GM21360 (cell line): ENCODE measurements at regions not wholly inside any gene's neighbourhood (a gene's known extent, or its start where the extent isn't known, plus 50 kb on each side); places are given as distances from the start of the nearest gene placed in this dataset.

ENCODE experiments used
- ATAC-seq: cut with Tn5 transposase; IDR thresholded peaks from one replicate; pipeline ENCODE4 v1.9.1; 2021; ENCODE audit warnings: mild to moderate bottlenecking, moderate library complexity; ENCODE audit not compliant: unreplicated experiment

DNA sequence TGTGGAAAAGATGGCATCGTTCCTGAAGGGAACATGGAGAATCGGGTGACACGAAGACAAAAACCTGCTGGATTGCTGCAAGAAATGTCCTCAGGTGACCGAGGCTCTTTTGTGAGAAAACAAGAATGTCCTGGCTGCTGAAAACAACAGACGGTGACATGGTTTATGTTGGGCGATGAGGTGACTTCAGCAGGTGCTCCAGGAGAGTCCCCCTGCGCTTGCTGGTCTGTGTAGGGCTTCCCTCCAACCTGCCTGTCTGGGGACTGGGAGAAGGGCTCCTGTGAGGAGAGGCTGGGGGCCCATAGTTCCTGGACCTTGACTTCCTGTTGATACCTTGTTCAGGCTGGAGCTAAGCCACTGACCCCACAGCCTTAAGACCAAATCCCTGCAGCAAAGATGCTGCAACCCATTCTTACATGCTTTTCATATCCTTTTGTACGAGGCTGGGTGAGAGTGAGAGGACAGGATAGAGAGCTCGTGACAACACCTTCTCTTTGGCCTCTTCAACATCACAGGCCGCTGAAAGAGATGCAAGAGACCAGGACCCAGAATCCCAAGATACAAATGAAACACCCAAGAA is 134.8 kb downstream of the CD83 start:
- no peak for ATAC-seq

- peak; percentile 84 for ATAC-seq
Measured at GRCh38 chr6:14254505-14254904, 136.9 kb downstream of the CD83 start.

DNA sequence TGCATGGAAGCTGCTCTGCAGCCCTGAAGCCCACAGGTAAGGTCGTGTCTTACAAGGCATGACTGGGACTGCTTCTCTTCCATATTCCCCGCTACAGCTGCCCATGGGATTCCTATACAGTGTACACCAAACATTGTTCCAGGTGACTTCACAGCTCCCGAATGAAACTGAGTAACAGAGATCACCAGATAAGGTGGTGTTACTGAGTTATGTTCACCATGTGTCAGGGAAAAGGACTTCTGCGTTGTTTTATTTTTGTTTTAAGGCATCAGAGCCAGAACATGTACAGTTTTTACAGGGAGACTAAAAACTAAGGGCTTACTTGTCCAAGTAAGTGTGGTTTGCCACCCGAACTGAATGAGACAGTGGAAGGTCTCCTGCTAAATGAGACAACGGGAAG is 138.3 kb downstream of the CD83 start:
- ATAC-seq = no peak

DNA sequence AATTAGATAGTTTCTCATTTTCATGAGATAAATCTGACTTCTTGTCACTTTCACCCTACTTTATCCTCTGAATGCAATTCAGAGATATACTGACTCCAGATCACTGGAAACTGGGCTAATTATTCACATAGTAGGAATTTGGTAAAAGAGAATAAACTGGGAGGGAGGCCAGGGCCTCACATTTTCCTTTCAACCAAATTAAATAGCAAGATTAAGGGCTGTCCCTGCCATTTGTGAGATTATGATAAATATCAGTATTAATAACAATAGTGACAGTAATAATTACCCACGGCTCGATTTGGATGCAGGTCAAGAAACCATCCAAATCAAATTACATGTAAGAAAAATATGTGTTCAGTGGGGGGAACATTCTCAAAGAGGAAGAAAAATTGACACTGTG is 140.5 kb downstream of the CD83 start:
- ATAC-seq = no peak

- no peak for ATAC-seq
Measured at GRCh38 chr6:14258695-14259593, 141.4 kb downstream of the CD83 start.

- ATAC-seq = no peak
Measured at GRCh38 chr6:14259594-14260152, 142.1 kb downstream of the CD83 start.

DNA sequence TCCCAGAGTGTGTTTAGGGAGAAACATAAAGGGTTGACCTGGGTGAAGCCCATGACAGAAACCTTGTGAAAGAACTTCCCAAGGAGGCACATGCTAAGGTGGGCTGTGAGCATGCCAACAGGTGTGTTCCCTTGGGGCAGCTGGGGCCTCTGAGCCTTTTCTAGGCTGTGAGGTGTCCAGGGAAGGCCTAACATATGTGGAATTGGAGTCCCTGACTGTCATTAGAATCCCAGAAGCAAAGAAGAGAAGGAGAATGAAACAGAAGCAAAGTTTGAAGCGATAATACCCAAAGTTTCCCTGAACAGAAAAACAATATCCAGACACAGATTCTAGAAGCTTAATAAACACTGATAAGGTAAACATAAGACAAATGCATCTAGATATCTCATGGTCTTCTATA is 143.3 kb downstream of the CD83 start:
- ATAC-seq = no peak

- no peak for ATAC-seq
Measured at GRCh38 chr6:14263881-14264424, 146.4 kb downstream of the CD83 start.

GRCh38 chr6:14265049-14266021 is 147.8 kb downstream of the CD83 start:
- ATAC-seq = no peak

- ATAC-seq = no peak
Measured at GRCh38 chr6:14266266-14266665, 148.7 kb downstream of the CD83 start.

DNA sequence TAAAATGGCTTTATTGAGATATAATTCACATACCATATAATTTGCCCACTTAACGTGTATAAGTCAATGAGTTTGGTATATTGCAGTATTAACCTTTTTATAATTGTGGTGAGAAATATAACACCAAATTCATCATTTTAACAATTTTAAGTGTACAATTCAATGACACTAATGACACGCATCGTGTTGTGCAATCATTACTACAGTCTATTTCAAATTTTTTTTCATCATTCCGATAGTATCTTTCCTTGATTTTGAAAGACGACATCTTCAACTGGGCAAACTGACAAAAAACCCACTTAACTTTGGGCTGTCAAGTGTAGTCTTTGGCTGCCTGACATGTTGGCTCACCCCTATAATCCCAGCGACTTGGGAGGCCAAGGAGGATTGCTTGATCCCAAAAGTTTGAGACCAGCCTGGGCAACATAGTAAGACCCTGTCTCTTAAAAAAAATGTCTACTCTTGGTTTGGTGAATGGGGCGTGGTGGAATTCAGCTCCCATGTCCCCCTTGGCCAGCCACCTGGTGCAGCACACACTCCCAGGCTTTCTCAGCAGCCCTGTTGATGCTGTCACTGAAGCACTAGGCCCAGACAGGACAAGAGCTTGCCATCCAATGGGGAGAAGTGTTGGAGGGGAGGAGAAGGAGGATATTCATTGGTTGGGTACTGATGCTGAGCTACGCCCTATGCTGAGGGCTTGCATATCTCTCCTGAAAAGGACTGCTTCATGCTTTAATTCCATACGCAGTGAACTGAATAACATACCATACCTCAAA is 150.5 kb downstream of the CD83 start:
- ATAC-seq = no peak

DNA sequence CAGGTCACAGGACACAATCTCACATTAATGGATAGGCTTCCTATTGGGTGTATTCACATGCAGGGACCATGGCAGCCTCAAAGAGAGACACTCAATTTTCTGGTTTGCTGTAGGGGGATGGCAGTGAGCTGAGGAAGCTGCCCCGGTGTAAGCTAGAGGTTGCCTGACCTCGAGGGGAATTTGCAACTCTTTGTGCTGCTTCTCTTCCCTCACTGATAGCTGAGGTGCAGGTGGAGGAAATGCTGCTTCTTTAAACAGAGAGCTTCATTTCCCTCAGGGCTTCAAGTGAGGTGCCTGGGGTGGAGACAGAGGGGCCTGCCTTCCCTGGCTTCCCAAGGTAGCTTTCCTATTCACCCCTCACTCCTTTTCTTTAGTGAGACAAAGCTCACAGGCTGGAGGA is 151.9 kb downstream of the CD83 start:
- ATAC-seq = no peak

GRCh38 chr6:14270142-14270893 is 152.7 kb downstream of the CD83 start:
- ATAC-seq = no peak

GRCh38 chr6:14270925-14271788 is 153.6 kb downstream of the CD83 start:
- ATAC-seq = no peak

- ATAC-seq = no peak
Measured at GRCh38 chr6:14271789-14272736, 154.5 kb downstream of the CD83 start.

GRCh38 chr6:14272737-14273085 is 155.1 kb downstream of the CD83 start:
- no peak for ATAC-seq

DNA sequence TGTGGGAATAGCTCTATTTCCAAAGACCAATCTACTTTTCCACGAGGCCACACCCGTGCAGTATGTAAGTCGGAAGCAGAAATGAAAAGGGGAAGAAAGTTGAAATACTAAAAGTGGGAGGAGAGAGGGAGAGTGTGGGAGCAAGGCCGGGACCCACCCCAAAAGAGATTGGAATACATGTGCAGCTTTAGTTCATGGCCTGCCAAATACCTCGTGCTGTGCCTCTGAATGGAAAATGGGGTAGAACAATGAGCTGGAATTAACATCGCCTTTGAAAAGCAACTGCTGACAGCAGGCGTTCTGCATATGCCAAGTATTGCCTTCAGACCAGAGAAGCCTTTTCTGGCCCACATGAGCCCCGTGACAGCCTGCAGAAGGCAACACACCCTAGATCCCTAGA is 155.6 kb downstream of the CD83 start:
- ATAC-seq = no peak
